ENCODE measurements at regions not wholly inside any gene's neighbourhood (a gene's known extent, or its start where the extent isn't known, plus 50 kb on each side); places are given as distances from the start of the nearest gene placed in this dataset.
"Not testable (repeated sequence)": the region's sequence is repeated elsewhere in the genome, so short reads cannot be mapped to it uniquely, and the experiment has no call there.

GRCh38 chrX:118259213-118259612 is 86.7 kb upstream of the WDR44 start:
- no peak for DNase-seq (ENCODE audit: low read depth, low spot score)
- no peak overlapping the region for H3K4me3 ChIP-seq (ENCODE audit: low read depth, low read length)
- TF ChIP-seq CTCF (IDR thresholded peaks at IDR 0.05; ENCODE audit: low read depth, low read length): no peak
- in situ Hi-C loops (cut with HindIII; ENCODE audit: low sequenced_read_pairs): no loop called here

- no peak for TF ChIP-seq CTCF (IDR thresholded peaks at IDR 0.05; ENCODE audit: low read depth, low read length)
- no peak for DNase-seq (ENCODE audit: low read depth, low spot score)
- H3K4me3 ChIP-seq (ENCODE audit: low read depth, low read length): no peak overlapping the region
- in situ Hi-C loops (cut with HindIII; ENCODE audit: low sequenced_read_pairs): no loop called here
Observed at GRCh38 chrX:118261151-118261550, 84.8 kb upstream of the WDR44 start.

GRCh38 chrX:118271775-118272174 is 74.1 kb upstream of the WDR44 start:
- no peak for DNase-seq (ENCODE audit: low read depth, low spot score)
- in situ Hi-C loops (cut with HindIII; ENCODE audit: low sequenced_read_pairs): no loop called here
- TF ChIP-seq CTCF (IDR thresholded peaks at IDR 0.05; ENCODE audit: low read depth, low read length): no peak
- no peak overlapping the region for H3K4me3 ChIP-seq (ENCODE audit: low read depth, low read length)

GRCh38 chrX:118272242-118272641 is 73.7 kb upstream of the WDR44 start:
- peak; percentile 26 for DNase-seq (ENCODE audit: low read depth, low spot score)
- TF ChIP-seq CTCF (IDR thresholded peaks at IDR 0.05; ENCODE audit: low read depth, low read length): no peak
- no peak overlapping the region for H3K4me3 ChIP-seq (ENCODE audit: low read depth, low read length)
- in situ Hi-C loops (cut with HindIII; ENCODE audit: low sequenced_read_pairs): no loop called here

- in situ Hi-C loops (cut with HindIII; ENCODE audit: low sequenced_read_pairs): no loop called here
- TF ChIP-seq CTCF (IDR thresholded peaks at IDR 0.05; ENCODE audit: low read depth, low read length): no peak
- H3K4me3 ChIP-seq (ENCODE audit: low read depth, low read length): no peak overlapping the region
- no peak for DNase-seq (ENCODE audit: low read depth, low spot score)
Observed at GRCh38 chrX:118286066-118286762, 59.7 kb upstream of the WDR44 start.

- DNase-seq (ENCODE audit: low read depth, low spot score); H3K4me3 ChIP-seq (ENCODE audit: low read depth, low read length); in situ Hi-C loops (cut with HindIII; ENCODE audit: low sequenced_read_pairs): not testable (repeated sequence)
Observed at GRCh38 chrX:118295818-118296217, 50.1 kb upstream of the WDR44 start.

Measured in astrocyte of the spinal cord (primary cell).